A549 (cell line): ENCODE measurements at regions not wholly inside any gene's neighbourhood (a gene's known extent, or its start where the extent isn't known, plus 50 kb on each side); places are given as distances from the start of the nearest gene placed in this dataset.

Experiments
- CBX8 ChIP-seq: fragments of 200-600 bp; sonication (generic); IDR thresholded peaks from 2 replicates; pipeline ENCODE4 v1.6.1; 2016
- CHD2 ChIP-seq: fragments of 150-350 bp; IDR thresholded peaks from 2 replicates; pipeline ENCODE4 v1.6.1; 2014; ENCODE audit warnings: low read length; ENCODE audit not compliant: partially characterized antibody
- FOSL2 ChIP-seq, 2 experiments: fragments of 450-650 bp in 1 of 2; fragments of >200 bp in 1 of 2; sonication (Bioruptor Twin) in 1 of 2; formaldehyde crosslinking; IDR thresholded peaks; 2 replicates each; pipeline versions ENCODE4 v1.5.0 to v1.6.1; 2016 to 2020; ENCODE audit warnings: mild to moderate bottlenecking in 1 of 2, moderate library complexity in 1 of 2
- HMGXB4 ChIP-seq: fragments of 250-450 bp; sonication (Bioruptor Pico); IDR thresholded peaks from 2 replicates; pipeline ENCODE4 v1.5.0; 2021; ENCODE audit warnings: mild to moderate bottlenecking, moderate library complexity, borderline replicate concordance
- MAFK ChIP-seq: fragments of 450-650 bp; IDR thresholded peaks from 2 replicates; pipeline ENCODE4 v1.6.1; 2014; ENCODE audit not compliant: partially characterized antibody
- MAZ ChIP-seq: fragments of 150-350 bp; IDR thresholded peaks from 2 replicates; pipeline ENCODE4 v1.6.1; 2014; ENCODE audit warnings: antibody characterized with exemption, low read depth, low read length, borderline replicate concordance
- POLR2A ChIP-seq: IDR thresholded peaks from 2 replicates; pipeline ENCODE4 v1.6.1; 2012; ENCODE audit warnings: mild to moderate bottlenecking, low read length
- RNF2 ChIP-seq: fragments of 200-600 bp; sonication (generic); IDR thresholded peaks from 2 replicates; pipeline ENCODE4 v1.6.1; 2016; ENCODE audit warnings: low read depth, mild to moderate bottlenecking, antibody characterized with exemption, moderate library complexity, borderline replicate concordance
- ZFP36 ChIP-seq: fragments of 450-650 bp; IDR thresholded peaks from 2 replicates; pipeline ENCODE4 v1.6.1; 2014; ENCODE audit warnings: borderline replicate concordance; ENCODE audit not compliant: partially characterized antibody
- TF ChIP-seq, protein P1 (sequence below): IDR thresholded peaks from 2 replicates; pipeline ENCODE4 v1.6.1; 2012
- TF ChIP-seq, protein P2 (sequence below): fragments of >200 bp; sonication (Bioruptor Twin); formaldehyde crosslinking; IDR thresholded peaks from 3 replicates; pipeline ENCODE4 v1.5.1; 2016

DNA sequence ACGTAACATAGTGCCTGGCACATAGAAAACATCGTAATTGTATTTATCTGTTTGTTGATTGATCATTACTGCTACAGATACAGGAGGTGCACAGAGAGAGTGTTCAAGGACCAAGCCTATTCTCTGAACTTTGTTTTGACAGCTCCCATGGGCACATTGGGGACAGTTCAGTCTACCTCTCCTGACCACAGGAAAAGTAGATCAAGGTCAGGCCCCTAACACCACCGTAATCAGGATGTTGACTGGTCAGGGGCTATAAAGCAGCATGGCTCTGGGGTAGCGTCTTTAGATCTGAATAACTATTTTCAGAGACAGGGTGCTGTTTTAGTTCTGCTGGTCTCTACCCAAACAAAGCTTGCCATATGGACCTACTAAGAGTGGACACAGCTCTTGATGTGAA is 223.1 kb upstream of the IRF2BP2 start:
- TF ChIP-seq, protein P1, sequence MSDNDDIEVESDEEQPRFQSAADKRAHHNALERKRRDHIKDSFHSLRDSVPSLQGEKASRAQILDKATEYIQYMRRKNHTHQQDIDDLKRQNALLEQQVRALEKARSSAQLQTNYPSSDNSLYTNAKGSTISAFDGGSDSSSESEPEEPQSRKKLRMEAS = no peak
- no peak for TF ChIP-seq CBX8
- no peak for TF ChIP-seq POLR2A
- TF ChIP-seq MAFK = no peak
- no peak for TF ChIP-seq CHD2
- TF ChIP-seq RNF2 = no peak
- no peak for TF ChIP-seq FOSL2 (IDR thresholded peaks at IDR 0.05)
- TF ChIP-seq FOSL2 (CRISPR knock-in tag; IDR thresholded peaks at IDR 0.05) = no peak
- TF ChIP-seq MAZ = no peak
- TF ChIP-seq ZFP36 = no peak
- TF ChIP-seq, protein P2, sequence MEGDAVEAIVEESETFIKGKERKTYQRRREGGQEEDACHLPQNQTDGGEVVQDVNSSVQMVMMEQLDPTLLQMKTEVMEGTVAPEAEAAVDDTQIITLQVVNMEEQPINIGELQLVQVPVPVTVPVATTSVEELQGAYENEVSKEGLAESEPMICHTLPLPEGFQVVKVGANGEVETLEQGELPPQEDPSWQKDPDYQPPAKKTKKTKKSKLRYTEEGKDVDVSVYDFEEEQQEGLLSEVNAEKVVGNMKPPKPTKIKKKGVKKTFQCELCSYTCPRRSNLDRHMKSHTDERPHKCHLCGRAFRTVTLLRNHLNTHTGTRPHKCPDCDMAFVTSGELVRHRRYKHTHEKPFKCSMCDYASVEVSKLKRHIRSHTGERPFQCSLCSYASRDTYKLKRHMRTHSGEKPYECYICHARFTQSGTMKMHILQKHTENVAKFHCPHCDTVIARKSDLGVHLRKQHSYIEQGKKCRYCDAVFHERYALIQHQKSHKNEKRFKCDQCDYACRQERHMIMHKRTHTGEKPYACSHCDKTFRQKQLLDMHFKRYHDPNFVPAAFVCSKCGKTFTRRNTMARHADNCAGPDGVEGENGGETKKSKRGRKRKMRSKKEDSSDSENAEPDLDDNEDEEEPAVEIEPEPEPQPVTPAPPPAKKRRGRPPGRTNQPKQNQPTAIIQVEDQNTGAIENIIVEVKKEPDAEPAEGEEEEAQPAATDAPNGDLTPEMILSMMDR = no peak
- no peak for TF ChIP-seq HMGXB4 (CRISPR knock-in tag)
